Skeletal muscle tissue (tissue), 3 donors: ENCODE measurements at regions not wholly inside any gene's neighbourhood (a gene's known extent, or its start where the extent isn't known, plus 50 kb on each side); places are given as distances from the start of the nearest gene placed in this dataset.

Source experiments
- H3K27ac ChIP-seq: one replicate; pipeline ENCODE4 v1.7.0; 2013; ENCODE audit warnings: mild to moderate bottlenecking, low read depth, low read length, inconsistent platforms
- H3K27me3 ChIP-seq, 3 donors: one replicate each; pipeline ENCODE4 v1.7.0; 2013; ENCODE audit warnings: low read length in 3 of 3; ENCODE audit not compliant: control insufficient read depth in 3 of 3, insufficient read depth in 3 of 3
- H3K36me3 ChIP-seq, 3 donors: one replicate each; pipeline ENCODE4 v1.7.0; 2013; ENCODE audit warnings: low read length in 3 of 3; ENCODE audit not compliant: control insufficient read depth in 3 of 3, insufficient read depth in 3 of 3
- H3K4me1 ChIP-seq, 3 donors: one replicate each; pipeline ENCODE4 v1.7.0; 2013; ENCODE audit warnings: low read length in 3 of 3, mild to moderate bottlenecking in 3 of 3; ENCODE audit not compliant: control insufficient read depth in 3 of 3, insufficient read depth in 3 of 3
- H3K4me3 ChIP-seq, 3 donors: one replicate each; pipeline ENCODE4 v1.7.0; 2013; ENCODE audit warnings: low read length in 3 of 3
- H3K9ac ChIP-seq, 3 donors: one replicate each; pipeline ENCODE4 v1.7.0; 2013; ENCODE audit warnings: low read length in 3 of 3, mild to moderate bottlenecking in 3 of 3, moderate library complexity in 2 of 3, low read depth in 1 of 3
- H3K9me3 ChIP-seq, 3 donors: one replicate each; pipeline ENCODE4 v1.7.0; 2013; ENCODE audit warnings: low read length in 3 of 3; ENCODE audit not compliant: control insufficient read depth in 3 of 3
- donor health status: Osteomylitis.

- Histone ChIP-seq H3K9me3 (no peaks in the 10 kb centered on the region), H3K9ac (no peak overlapping the region), H3K36me3 (no peaks in the 10 kb centered on the region), H3K27me3 (no peaks in the 10 kb centered on the region), H3K27ac (peak overlapping the region; percentile 62), H3K4me1 (peaks cover 17 to 38% (median 31%) of the 10 kb centered on the region in 3 donors), H3K4me3 (peak overlapping the region in 1 of 3 donors; percentile 37)
These were observed 93.0 kb upstream of the CEP85L start for GRCh38 chr6:118744261-118744941.

- peak overlapping the region; percentile 62 for H3K27ac ChIP-seq
These were observed 92.4 kb upstream of the CEP85L start for GRCh38 chr6:118743746-118744145.

GRCh38 chr6:118740372-118740771 is 89.0 kb upstream of the CEP85L start:
- no peak overlapping the region for H3K27ac ChIP-seq
- H3K4me1 ChIP-seq: peaks cover 5 to 21% (median 17%) of the 10 kb centered on the region in 3 donors
- no peaks in the 10 kb centered on the region for H3K9me3 ChIP-seq
- no peak overlapping the region for H3K9ac ChIP-seq
- H3K27me3 ChIP-seq: no peaks in the 10 kb centered on the region
- H3K36me3 ChIP-seq: no peaks in the 10 kb centered on the region
- H3K4me3 ChIP-seq: no peak overlapping the region

More at GRCh38 chr6:118743746-118744145, 92.4 kb upstream of the CEP85L start:
- H3K4me1 ChIP-seq: peaks cover 14 to 38% (median 29%) of the 10 kb centered on the region in 3 donors
- H3K36me3 ChIP-seq: no peaks in the 10 kb centered on the region
- H3K27me3 ChIP-seq: no peaks in the 10 kb centered on the region
- H3K9ac ChIP-seq: no peak overlapping the region
- H3K4me3 ChIP-seq: no peak overlapping the region
- H3K9me3 ChIP-seq: no peaks in the 10 kb centered on the region

GRCh38 chr6:118739696-118740353 is 88.4 kb upstream of the CEP85L start:
- Histone ChIP-seq H3K36me3 (no peaks in the 10 kb centered on the region), H3K27ac (no peak overlapping the region), H3K9ac (no peak overlapping the region), H3K27me3 (no peaks in the 10 kb centered on the region), H3K9me3 (no peaks in the 10 kb centered on the region), H3K4me1 (peaks cover 7 to 17% (median 15%) of the 10 kb centered on the region in 3 donors), H3K4me3 (no peak overlapping the region)

- no peaks in the 10 kb centered on the region for H3K27me3 ChIP-seq
- H3K4me1 ChIP-seq: peaks cover 3 to 9% (median 3%) of the 10 kb centered on the region in 3 donors
- no peak overlapping the region for H3K27ac ChIP-seq
These were observed 85.0 kb upstream of the CEP85L start for GRCh38 chr6:118736440-118736839.

GRCh38 chr6:118735320-118735719 is 83.9 kb upstream of the CEP85L start:
- Histone ChIP-seq H3K27me3 (no peaks in the 10 kb centered on the region), H3K9ac (no peak overlapping the region), H3K27ac (no peak overlapping the region), H3K4me3 (no peak overlapping the region), H3K9me3 (no peaks in the 10 kb centered on the region), H3K36me3 (no peaks in the 10 kb centered on the region), H3K4me1 (peaks cover 3 to 8% (median 3%) of the 10 kb centered on the region in 3 donors)

More at GRCh38 chr6:118736440-118736839, 85.0 kb upstream of the CEP85L start:
- Histone ChIP-seq H3K36me3 (no peaks in the 10 kb centered on the region), H3K4me3 (no peak overlapping the region), H3K9ac (no peak overlapping the region), H3K9me3 (no peaks in the 10 kb centered on the region)

GRCh38 chr6:118725944-118726343 is 74.6 kb upstream of the CEP85L start:
- no peak overlapping the region for H3K9ac ChIP-seq
- H3K27ac ChIP-seq: no peak overlapping the region
- H3K4me1 ChIP-seq: peaks cover 2 to 11% (median 3%) of the 10 kb centered on the region in 3 donors
- H3K9me3 ChIP-seq: no peaks in the 10 kb centered on the region
- no peaks in the 10 kb centered on the region for H3K36me3 ChIP-seq
- H3K27me3 ChIP-seq: no peaks in the 10 kb centered on the region
- no peak overlapping the region for H3K4me3 ChIP-seq

GRCh38 chr6:118724211-118724610 is 72.8 kb upstream of the CEP85L start:
- Histone ChIP-seq H3K36me3 (no peaks in the 10 kb centered on the region), H3K27ac (no peak overlapping the region), H3K4me1 (peaks cover 2 to 11% (median 3%) of the 10 kb centered on the region in 3 donors), H3K4me3 (peak overlapping the region in 1 of 3 donors; percentile 49), H3K27me3 (no peaks in the 10 kb centered on the region), H3K9me3 (no peaks in the 10 kb centered on the region), H3K9ac (no peak overlapping the region)

- no peak overlapping the region for H3K27ac ChIP-seq
- no peak overlapping the region for H3K9ac ChIP-seq
- H3K9me3 ChIP-seq: no peaks in the 10 kb centered on the region
- no peaks in the 10 kb centered on the region for H3K27me3 ChIP-seq
- no peak overlapping the region for H3K4me3 ChIP-seq
- peaks cover 2 to 11% (median 3%) of the 10 kb centered on the region in 3 donors for H3K4me1 ChIP-seq
- H3K36me3 ChIP-seq: no peaks in the 10 kb centered on the region
These were observed 71.7 kb upstream of the CEP85L start for GRCh38 chr6:118722829-118723813.
